ENCODE measurements at regions not wholly inside any gene's neighbourhood (a gene's known extent, or its start where the extent isn't known, plus 50 kb on each side); places are given as distances from the start of the nearest gene placed in this dataset.

- no peak for DNase-seq (ENCODE audit: low read depth in 2 of 2)
These were observed 182.2 kb downstream of the USP12 start for GRCh38 chr13:26989261-26989956.

- DNase-seq (ENCODE audit: low read depth in 2 of 2): no peak
These were observed 183.4 kb downstream of the USP12 start for GRCh38 chr13:26988059-26988769.

GRCh38 chr13:26987486-26988013, 184.1 kb downstream of the USP12 start:
- no peak for DNase-seq (ENCODE audit: low read depth in 2 of 2)

GRCh38 chr13:26985285-26985878, 186.2 kb downstream of the USP12 start:
- DNase-seq (ENCODE audit: low read depth in 2 of 2): peak; percentile 13 to 54

GRCh38 chr13:26984337-26984736, 187.3 kb downstream of the USP12 start:
- DNase-seq (ENCODE audit: low read depth in 2 of 2): no peak

- no peak for DNase-seq (ENCODE audit: low read depth in 2 of 2)
These were observed 187.9 kb downstream of the USP12 start for GRCh38 chr13:26983543-26984320.

GRCh38 chr13:26980099-26981031, 191.2 kb downstream of the USP12 start:
- no peak for DNase-seq (ENCODE audit: low read depth in 2 of 2)

- DNase-seq (ENCODE audit: low read depth in 2 of 2): no peak
These were observed 192.3 kb downstream of the USP12 start for GRCh38 chr13:26979334-26979733.

- DNase-seq (ENCODE audit: low read depth in 2 of 2): no peak
These were observed 193.3 kb downstream of the USP12 start for GRCh38 chr13:26978081-26978860.

GRCh38 chr13:26977541-26977940, 194.1 kb downstream of the USP12 start:
- no peak for DNase-seq (ENCODE audit: low read depth in 2 of 2)

- no peak for DNase-seq (ENCODE audit: low read depth in 2 of 2)
These were observed 195.3 kb downstream of the USP12 start for GRCh38 chr13:26976313-26976712.

- DNase-seq (ENCODE audit: low read depth in 2 of 2): no peak
These were observed 197.7 kb downstream of the USP12 start for GRCh38 chr13:26973946-26974345.

GRCh38 chr13:26973295-26973694, 198.3 kb downstream of the USP12 start:
- no peak for DNase-seq (ENCODE audit: low read depth in 2 of 2)

GRCh38 chr13:26971990-26972887, 199.4 kb downstream of the USP12 start:
- no peak for DNase-seq (ENCODE audit: low read depth in 2 of 2)

GRCh38 chr13:26968431-26969341, 202.9 kb downstream of the USP12 start:
- no peak for DNase-seq (ENCODE audit: low read depth in 2 of 2)

- DNase-seq (ENCODE audit: low read depth in 2 of 2): no peak
These were observed 204.2 kb downstream of the USP12 start for GRCh38 chr13:26967119-26968038.

- DNase-seq (ENCODE audit: low read depth in 2 of 2): no peak
These were observed 204.9 kb downstream of the USP12 start for GRCh38 chr13:26966701-26967080.
